HG03060 (cell line): ENCODE measurements at regions not wholly inside any gene's neighbourhood (a gene's known extent, or its start where the extent isn't known, plus 50 kb on each side); places are given as distances from the start of the nearest gene placed in this dataset.

Experiments used
- ATAC-seq: cut with Tn5 transposase; IDR thresholded peaks from one replicate; pipeline ENCODE4 v1.9.1; 2021; ENCODE audit warnings: low read depth, moderate number of reproducible peaks; ENCODE audit not compliant: unreplicated experiment

- no peak for ATAC-seq
These were observed 53.1 kb upstream of the SNX9 start for GRCh38 chr6:157769776-157770426.

GRCh38 chr6:157770946-157771345 lies 52.1 kb upstream of the SNX9 start:
- no peak for ATAC-seq

DNA sequence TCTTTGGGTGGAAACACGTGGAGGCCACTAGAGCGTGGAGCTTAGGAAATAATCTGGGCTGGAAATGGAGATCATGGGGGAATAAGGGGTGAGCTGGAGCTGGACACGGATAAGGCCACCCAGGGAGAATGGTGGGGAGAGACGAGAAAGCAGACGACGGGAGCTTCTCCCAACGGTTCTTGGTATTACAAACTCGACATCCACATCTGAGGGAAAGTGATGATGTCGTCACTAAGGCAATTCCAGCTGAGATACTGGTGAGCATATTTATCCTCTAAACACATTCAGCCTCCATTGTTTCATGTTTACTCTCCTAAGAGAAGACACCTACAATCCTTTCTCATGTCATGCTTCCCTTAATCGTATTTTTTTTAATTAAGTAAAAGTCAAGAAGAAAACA lies 50.2 kb upstream of the SNX9 start:
- no peak for ATAC-seq
